GM12878 (cell line): ENCODE measurements at regions not wholly inside any gene's neighbourhood (a gene's known extent, or its start where the extent isn't known, plus 50 kb on each side); places are given as distances from the start of the nearest gene placed in this dataset.

ENCODE experiments used
- ATAC-seq: fragments of 200-7000 bp; cut with Tn5 transposase; 3 replicates; pipeline ENCODE4 v1.9.1; 2020; ENCODE audit warnings: mild to moderate bottlenecking, moderate library complexity
- BruUV-seq: library from RNA; stranded (reverse); fragments of 400-500 nt; replicated peaks from 2 replicates; lab custom pipeline; 2021; lab: Mats Ljungman, UMichigan
- CTCF ChIA-PET: fragments of 300-600 bp; sonication (Branson Sonifier 250); formaldehyde crosslinking; extraction: SDS; loops from one replicate; lab custom pipeline; 2021; ENCODE audit warnings: inconsistent platforms; lab: Yijun Ruan, JAX
- POLR2A ChIA-PET: fragments of 350-600 bp; formaldehyde crosslinking; extraction: SDS; loops from one replicate; lab custom pipeline; 2021; ENCODE audit warnings: inconsistent platforms; lab: Charles Lee
- RAD21 ChIA-PET: fragments of 300-600 bp; sonication (Branson Sonifier 250); formaldehyde crosslinking; loops from one replicate; lab custom pipeline; 2023; ENCODE audit warnings: antibody characterized with exemption; ENCODE audit not compliant: unreplicated experiment; lab: Charles Lee
- SMC1A ChIA-PET: fragments of 300-600 bp; sonication (Branson Sonifier 250); formaldehyde crosslinking; loops from one replicate; lab custom pipeline; 2023; ENCODE audit not compliant: unreplicated experiment, uncharacterized antibody; lab: Charles Lee
- DNase-seq: peaks from one replicate; pipeline ENCODE4 v3.0.0-alpha.2; 2011; ENCODE audit warnings: low read depth, low spot score
- FAIRE-seq: peaks from 3 replicates; lab custom pipeline; 2011; peaks lifted over from hg19 to GRCh38; lab: Jason Lieb, UNC
- H2AFZ ChIP-seq: 2 replicates; pipeline ENCODE4 v1.6.0; 2011; ENCODE audit warnings: low read depth, low read length, control low read depth; ENCODE audit not compliant: control insufficient read depth
- H3K27ac ChIP-seq: 2 replicates; pipeline ENCODE4 v1.5.1; 2011; ENCODE audit warnings: control low read depth; ENCODE audit not compliant: control insufficient read depth, insufficient read depth
- H3K27me3 ChIP-seq, 2 experiments: replicated peaks in 1 of 2; 2 replicates each; pipeline versions ENCODE4 v1.6.0 to v1.6.1; 2011; ENCODE audit warnings: low read length in 1 of 2; ENCODE audit not compliant: control insufficient read depth in 2 of 2, insufficient read depth in 2 of 2
- H3K36me3 ChIP-seq, 2 experiments: 2 replicates each; pipeline ENCODE4 v1.5.1; 2011; ENCODE audit warnings: low read length in 1 of 2; ENCODE audit not compliant: control insufficient read depth in 2 of 2, insufficient read depth in 2 of 2
- H3K4me1 ChIP-seq: 2 replicates; pipeline ENCODE4 v1.6.1; 2011; ENCODE audit warnings: mild to moderate bottlenecking, low read length, moderate library complexity, mixed read lengths; ENCODE audit not compliant: control insufficient read depth, insufficient read depth
- H3K4me2 ChIP-seq: 2 replicates; pipeline ENCODE4 v1.6.0; 2011; ENCODE audit warnings: control low read depth; ENCODE audit not compliant: control insufficient read depth, insufficient read depth
- H3K4me3 ChIP-seq: fragments of 200-600 bp; sonication (generic); 2 replicates; pipeline ENCODE4 v1.5.1; 2016
- H3K79me2 ChIP-seq: 2 replicates; pipeline ENCODE4 v1.6.0; 2011; ENCODE audit warnings: low read length; ENCODE audit not compliant: control insufficient read depth, insufficient read depth
- H3K9ac ChIP-seq: 2 replicates; pipeline ENCODE4 v1.8.0; 2011; ENCODE audit warnings: low read length, control low read depth, mixed read lengths; ENCODE audit not compliant: control insufficient read depth, insufficient read depth
- H3K9me3 ChIP-seq: replicated peaks from 3 replicates; pipeline ENCODE4 v1.5.1; 2011; ENCODE audit warnings: mild to moderate bottlenecking, low read length; ENCODE audit not compliant: control insufficient read depth, insufficient read depth
- H4K20me1 ChIP-seq: 2 replicates; pipeline ENCODE4 v1.6.0; 2011; ENCODE audit not compliant: control insufficient read depth, insufficient read depth
- BCL11A ChIP-seq: IDR thresholded peaks from 2 replicates; pipeline ENCODE4 v1.6.1; 2011; ENCODE audit warnings: low read depth, low read length
- GATAD2B ChIP-seq: fragments of 450-650 bp; conservative IDR thresholded peaks from 2 replicates; pipeline ENCODE4 v1.6.1; 2017; ENCODE audit warnings: low read depth, mild to moderate bottlenecking, moderate library complexity
- MEF2B ChIP-seq: fragments of 450-650 bp; IDR thresholded peaks from 2 replicates; pipeline ENCODE4 v1.6.1; 2018; ENCODE audit warnings: mild to moderate bottlenecking, moderate library complexity; ENCODE audit not compliant: partially characterized antibody, poor library complexity, severe bottlenecking
- MTA2 ChIP-seq: fragments of 450-650 bp; IDR thresholded peaks from 2 replicates; pipeline ENCODE4 v1.6.1; 2016; ENCODE audit warnings: low read depth, mild to moderate bottlenecking, moderate library complexity
- NBN ChIP-seq: fragments of 450-650 bp; IDR thresholded peaks from 2 replicates; pipeline ENCODE4 v1.6.1; 2016
- NRF1 ChIP-seq: conservative IDR thresholded peaks from 2 replicates; pipeline ENCODE4 v1.6.1; 2011; ENCODE audit warnings: mild to moderate bottlenecking, low read depth, low read length, improper control_type of control experiment
- POLR2AphosphoS2 ChIP-seq: IDR thresholded peaks from 2 replicates; pipeline ENCODE4 v1.6.1; 2011; ENCODE audit warnings: low read depth, mild to moderate bottlenecking, low read length, improper control_type of control experiment, moderate library complexity
- RAD21 ChIP-seq: IDR thresholded peaks from 2 replicates; pipeline ENCODE4 v1.6.1; 2011; ENCODE audit warnings: mild to moderate bottlenecking, low read depth, low read length, moderate library complexity; ENCODE audit not compliant: insufficient read depth
- SREBF1 ChIP-seq: IDR thresholded peaks from 2 replicates; pipeline ENCODE4 v1.6.1; 2012; ENCODE audit warnings: mild to moderate bottlenecking, low read length
- TCF12 ChIP-seq: IDR thresholded peaks from 2 replicates; pipeline ENCODE4 v1.6.1; 2011; ENCODE audit warnings: low read depth, mild to moderate bottlenecking, low read length
- WGBS: methylation state at CpG from one replicate; pipeline ENCODE4 v1.1.6; 2016; ENCODE audit warnings: low lambda C conversion rate; ENCODE audit not compliant: insufficient replicate concordance, insufficient coverage; ENCODE audit errors: missing lambda C conversion rate; 5-methylcytosine and 5-hydroxymethylcytosine counted together
- in situ Hi-C: fragments of 300-500 bp; cut with MboI; formaldehyde crosslinking; loops from 9 replicates; pipeline ENCODE4 v1.14.3; 2018; ENCODE audit warnings: mixed read lengths
- intact Hi-C: fragments of 100-400 bp; cut with micrococcal nuclease; formaldehyde crosslinking; loops from one replicate; pipeline ENCODE4 v1.14.2; 2022; ENCODE audit not compliant: unreplicated experiment
- TF ChIP-seq, protein P1 (sequence below): fragments of 450-650 bp; IDR thresholded peaks from 2 replicates; pipeline ENCODE4 v1.6.1; 2017; ENCODE audit warnings: mild to moderate bottlenecking, moderate library complexity
- TF ChIP-seq, protein P2 (sequence below): fragments of 450-650 bp; IDR thresholded peaks from 2 replicates; pipeline ENCODE4 v1.6.1; 2017; ENCODE audit warnings: mild to moderate bottlenecking, low read depth, inconsistent platforms; ENCODE audit not compliant: poor library complexity, severe bottlenecking
- TF ChIP-seq, protein P3 (sequence below): fragments of 450-650 bp; IDR thresholded peaks from 2 replicates; pipeline ENCODE4 v1.6.1; 2017; ENCODE audit warnings: mild to moderate bottlenecking
- TF ChIP-seq, protein P4 (sequence below): IDR thresholded peaks from 2 replicates; pipeline ENCODE4 v1.6.1; 2012; ENCODE audit warnings: low read length, inconsistent platforms

DNA sequence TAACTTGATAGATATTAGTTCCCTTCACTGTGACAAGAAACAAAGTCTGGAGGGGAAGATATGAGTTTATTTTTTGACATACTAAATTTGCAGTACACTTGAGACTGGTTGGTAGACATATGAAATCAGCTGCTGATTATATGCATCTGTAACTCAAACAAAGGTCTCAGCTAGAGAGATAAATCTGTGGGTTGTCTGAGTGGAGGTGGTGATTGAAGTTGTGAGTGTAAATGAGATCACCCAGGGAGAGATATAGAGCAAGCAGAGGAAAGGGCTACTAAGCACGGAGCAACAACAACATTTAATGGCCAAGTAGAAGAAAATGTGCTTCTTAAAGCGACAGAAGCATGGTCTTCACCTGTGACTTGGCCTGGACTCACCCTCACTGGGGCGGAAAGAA lies 173.2 kb upstream of the EYA4 start (continued):
- TF ChIP-seq, protein P1, sequence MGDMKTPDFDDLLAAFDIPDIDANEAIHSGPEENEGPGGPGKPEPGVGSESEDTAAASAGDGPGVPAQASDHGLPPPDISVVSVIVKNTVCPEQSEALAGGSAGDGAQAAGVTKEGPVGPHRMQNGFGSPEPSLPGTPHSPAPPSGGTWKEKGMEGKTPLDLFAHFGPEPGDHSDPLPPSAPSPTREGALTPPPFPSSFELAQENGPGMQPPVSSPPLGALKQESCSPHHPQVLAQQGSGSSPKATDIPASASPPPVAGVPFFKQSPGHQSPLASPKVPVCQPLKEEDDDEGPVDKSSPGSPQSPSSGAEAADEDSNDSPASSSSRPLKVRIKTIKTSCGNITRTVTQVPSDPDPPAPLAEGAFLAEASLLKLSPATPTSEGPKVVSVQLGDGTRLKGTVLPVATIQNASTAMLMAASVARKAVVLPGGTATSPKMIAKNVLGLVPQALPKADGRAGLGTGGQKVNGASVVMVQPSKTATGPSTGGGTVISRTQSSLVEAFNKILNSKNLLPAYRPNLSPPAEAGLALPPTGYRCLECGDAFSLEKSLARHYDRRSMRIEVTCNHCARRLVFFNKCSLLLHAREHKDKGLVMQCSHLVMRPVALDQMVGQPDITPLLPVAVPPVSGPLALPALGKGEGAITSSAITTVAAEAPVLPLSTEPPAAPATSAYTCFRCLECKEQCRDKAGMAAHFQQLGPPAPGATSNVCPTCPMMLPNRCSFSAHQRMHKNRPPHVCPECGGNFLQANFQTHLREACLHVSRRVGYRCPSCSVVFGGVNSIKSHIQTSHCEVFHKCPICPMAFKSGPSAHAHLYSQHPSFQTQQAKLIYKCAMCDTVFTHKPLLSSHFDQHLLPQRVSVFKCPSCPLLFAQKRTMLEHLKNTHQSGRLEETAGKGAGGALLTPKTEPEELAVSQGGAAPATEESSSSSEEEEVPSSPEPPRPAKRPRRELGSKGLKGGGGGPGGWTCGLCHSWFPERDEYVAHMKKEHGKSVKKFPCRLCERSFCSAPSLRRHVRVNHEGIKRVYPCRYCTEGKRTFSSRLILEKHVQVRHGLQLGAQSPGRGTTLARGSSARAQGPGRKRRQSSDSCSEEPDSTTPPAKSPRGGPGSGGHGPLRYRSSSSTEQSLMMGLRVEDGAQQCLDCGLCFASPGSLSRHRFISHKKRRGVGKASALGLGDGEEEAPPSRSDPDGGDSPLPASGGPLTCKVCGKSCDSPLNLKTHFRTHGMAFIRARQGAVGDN, result no peak
- TF ChIP-seq MTA2 (no peak), BCL11A (no peak), GATAD2B (no peak)
- TF ChIP-seq, protein P2, sequence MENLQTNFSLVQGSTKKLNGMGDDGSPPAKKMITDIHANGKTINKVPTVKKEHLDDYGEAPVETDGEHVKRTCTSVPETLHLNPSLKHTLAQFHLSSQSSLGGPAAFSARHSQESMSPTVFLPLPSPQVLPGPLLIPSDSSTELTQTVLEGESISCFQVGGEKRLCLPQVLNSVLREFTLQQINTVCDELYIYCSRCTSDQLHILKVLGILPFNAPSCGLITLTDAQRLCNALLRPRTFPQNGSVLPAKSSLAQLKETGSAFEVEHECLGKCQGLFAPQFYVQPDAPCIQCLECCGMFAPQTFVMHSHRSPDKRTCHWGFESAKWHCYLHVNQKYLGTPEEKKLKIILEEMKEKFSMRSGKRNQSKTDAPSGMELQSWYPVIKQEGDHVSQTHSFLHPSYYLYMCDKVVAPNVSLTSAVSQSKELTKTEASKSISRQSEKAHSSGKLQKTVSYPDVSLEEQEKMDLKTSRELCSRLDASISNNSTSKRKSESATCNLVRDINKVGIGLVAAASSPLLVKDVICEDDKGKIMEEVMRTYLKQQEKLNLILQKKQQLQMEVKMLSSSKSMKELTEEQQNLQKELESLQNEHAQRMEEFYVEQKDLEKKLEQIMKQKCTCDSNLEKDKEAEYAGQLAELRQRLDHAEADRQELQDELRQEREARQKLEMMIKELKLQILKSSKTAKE, result no peak

DNA sequence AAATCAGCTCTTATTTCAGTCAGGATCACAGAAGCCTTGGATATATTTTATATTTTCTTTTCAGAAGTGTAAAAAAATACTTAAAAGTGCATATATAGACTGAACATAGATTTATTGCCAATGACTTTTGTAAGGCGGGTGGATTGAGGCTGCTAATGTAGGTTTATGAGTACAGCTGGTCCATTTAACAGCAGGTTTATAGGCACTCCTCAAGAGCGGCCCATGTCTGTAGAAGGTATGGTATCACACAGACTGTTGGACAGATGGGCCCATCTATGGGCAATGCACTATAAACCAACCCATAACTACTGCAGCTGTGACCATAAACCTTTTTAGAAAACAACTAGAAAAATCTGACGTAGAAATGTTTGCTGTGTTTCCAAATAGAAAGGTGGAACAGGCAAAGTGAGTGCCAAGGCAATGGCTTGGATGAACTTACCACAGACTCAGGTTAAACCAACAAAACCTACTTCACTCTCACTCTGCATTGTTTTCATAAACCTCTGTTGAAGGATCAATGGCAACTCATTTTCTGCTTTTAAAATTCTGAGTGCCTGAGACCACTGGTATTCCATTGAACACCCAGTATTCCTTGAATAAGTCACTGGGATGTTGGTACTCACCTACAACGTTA lies 170.6 kb upstream of the EYA4 start:
- WGBS, result 25% methylated on average over 4 of the region's 4 CpGs
- H4K20me1 ChIP-seq, result no peaks in the 10 kb centered on the region
- DNase-seq (no peak), FAIRE-seq (no peak), ATAC-seq (no peak)
- H3K27ac ChIP-seq, result no peak overlapping the region
- no peak overlapping the region for H3K4me2 ChIP-seq
- no peaks in the 10 kb centered on the region for H3K27me3 ChIP-seq
- intact Hi-C loops, result no loop called here
- H3K9me3 ChIP-seq, result no peaks in the 10 kb centered on the region
- no peaks in the 10 kb centered on the region for H3K4me1 ChIP-seq
- H3K9ac ChIP-seq, result no peak overlapping the region
- ChIA-PET CTCF (no interaction called here), RAD21 (no interaction called here), SMC1A (interaction anchor here (0.6 to 0.9 kb wide), 2 partner anchors 9 to 15 kb away, joined by 3 read pairs; no protein-coding TSS in a partner anchor), POLR2A (no interaction called here)
- BruUV-seq, result no TSS peak
- no peaks in the 10 kb centered on the region for H3K79me2 ChIP-seq
- no peaks in the 10 kb centered on the region for H3K36me3 ChIP-seq
- no peak overlapping the region for H3K4me3 ChIP-seq
- in situ Hi-C loops, result no loop called here
- no peak overlapping the region for H2AFZ ChIP-seq
- TF ChIP-seq RAD21 (no peak), NRF1 (no peak), SREBF1 (no peak), POLR2AphosphoS2 (no peak), NBN (no peak), MEF2B (no peak), TCF12 (no peak)
- TF ChIP-seq, protein P3, sequence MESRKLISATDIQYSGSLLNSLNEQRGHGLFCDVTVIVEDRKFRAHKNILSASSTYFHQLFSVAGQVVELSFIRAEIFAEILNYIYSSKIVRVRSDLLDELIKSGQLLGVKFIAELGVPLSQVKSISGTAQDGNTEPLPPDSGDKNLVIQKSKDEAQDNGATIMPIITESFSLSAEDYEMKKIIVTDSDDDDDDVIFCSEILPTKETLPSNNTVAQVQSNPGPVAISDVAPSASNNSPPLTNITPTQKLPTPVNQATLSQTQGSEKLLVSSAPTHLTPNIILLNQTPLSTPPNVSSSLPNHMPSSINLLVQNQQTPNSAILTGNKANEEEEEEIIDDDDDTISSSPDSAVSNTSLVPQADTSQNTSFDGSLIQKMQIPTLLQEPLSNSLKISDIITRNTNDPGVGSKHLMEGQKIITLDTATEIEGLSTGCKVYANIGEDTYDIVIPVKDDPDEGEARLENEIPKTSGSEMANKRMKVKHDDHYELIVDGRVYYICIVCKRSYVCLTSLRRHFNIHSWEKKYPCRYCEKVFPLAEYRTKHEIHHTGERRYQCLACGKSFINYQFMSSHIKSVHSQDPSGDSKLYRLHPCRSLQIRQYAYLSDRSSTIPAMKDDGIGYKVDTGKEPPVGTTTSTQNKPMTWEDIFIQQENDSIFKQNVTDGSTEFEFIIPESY, result no peak
- TF ChIP-seq, protein P4, sequence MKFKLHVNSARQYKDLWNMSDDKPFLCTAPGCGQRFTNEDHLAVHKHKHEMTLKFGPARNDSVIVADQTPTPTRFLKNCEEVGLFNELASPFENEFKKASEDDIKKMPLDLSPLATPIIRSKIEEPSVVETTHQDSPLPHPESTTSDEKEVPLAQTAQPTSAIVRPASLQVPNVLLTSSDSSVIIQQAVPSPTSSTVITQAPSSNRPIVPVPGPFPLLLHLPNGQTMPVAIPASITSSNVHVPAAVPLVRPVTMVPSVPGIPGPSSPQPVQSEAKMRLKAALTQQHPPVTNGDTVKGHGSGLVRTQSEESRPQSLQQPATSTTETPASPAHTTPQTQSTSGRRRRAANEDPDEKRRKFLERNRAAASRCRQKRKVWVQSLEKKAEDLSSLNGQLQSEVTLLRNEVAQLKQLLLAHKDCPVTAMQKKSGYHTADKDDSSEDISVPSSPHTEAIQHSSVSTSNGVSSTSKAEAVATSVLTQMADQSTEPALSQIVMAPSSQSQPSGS, result no peak
